ENCODE measurements at regions not wholly inside any gene's neighbourhood (a gene's known extent, or its start where the extent isn't known, plus 50 kb on each side); places are given as distances from the start of the nearest gene placed in this dataset.

- Histone ChIP-seq H2BK5ac (ENCODE audit: low read depth, low read length, poor library complexity, severe bottlenecking) (no peak overlapping the region), H3K79me1 (replicated peaks; ENCODE audit: low read length, poor library complexity, severe bottlenecking) (no peaks in the 10 kb centered on the region), H2BK15ac (ENCODE audit: low read depth, poor library complexity, severe bottlenecking) (no peak overlapping the region), H4K8ac (ENCODE audit: low read length) (no peak overlapping the region), H2AK5ac (ENCODE audit: low read length, severe bottlenecking) (no peak overlapping the region), H3K4me3 (ENCODE audit: insufficient read depth in 1 of 2, low read depth in 1 of 2, low read length in 2 of 2) (no peak overlapping the region), H3K27me3 (ENCODE audit: control insufficient read depth in 1 of 2, insufficient read depth in 1 of 2, low read length in 2 of 2) (peaks cover 0 to 3% of the 10 kb centered on the region in 2 experiments), H3K4me2 (ENCODE audit: low read length, poor library complexity, severe bottlenecking) (no peak overlapping the region), H2AFZ (ENCODE audit: low read depth, low read length) (no peak overlapping the region), H3K9ac (ENCODE audit: low read length) (no peak overlapping the region), H3K4me1 (ENCODE audit: control insufficient read depth, insufficient read depth, low read depth, low read length) (peaks cover 7% of the 10 kb centered on the region), H3K9me3 (ENCODE audit: control insufficient read depth, low read length) (no peaks in the 10 kb centered on the region), H2BK120ac (ENCODE audit: low read depth, low read length) (no peak overlapping the region), H3K18ac (ENCODE audit: low read depth in 1 of 2, low read length in 2 of 2) (no peak overlapping the region), H3K36me3 (ENCODE audit: control insufficient read depth in 1 of 2, insufficient read depth in 2 of 2, low read depth in 1 of 2, low read length in 2 of 2) (no peaks in the 10 kb centered on the region), H3K23ac (ENCODE audit: low read length in 2 of 2) (no peak overlapping the region), H3K27ac (ENCODE audit: low read length, poor library complexity, severe bottlenecking) (no peak overlapping the region), H3K4ac (ENCODE audit: low read depth in 1 of 2, low read length in 2 of 2) (no peak overlapping the region), H2BK12ac (ENCODE audit: low read length in 2 of 2) (no peak overlapping the region), H4K91ac (ENCODE audit: low read length) (no peak overlapping the region), H3K14ac (ENCODE audit: low read length in 2 of 2) (no peak overlapping the region)
- WGBS = no CpG with 5 or more reads among the region's 1 CpG
- no peak for DNase-seq
Observed at GRCh38 chr13:109917422-109917821, 131.0 kb upstream of the IRS2 start.

- no peak overlapping the region for H2AFZ ChIP-seq (ENCODE audit: low read depth, low read length)
- no peak overlapping the region for H3K18ac ChIP-seq (ENCODE audit: low read depth in 1 of 2, low read length in 2 of 2)
- H3K9ac ChIP-seq (ENCODE audit: low read length) = no peak overlapping the region
- no peak overlapping the region for H3K23ac ChIP-seq (ENCODE audit: low read length in 2 of 2)
- no peak overlapping the region for H2BK15ac ChIP-seq (ENCODE audit: low read depth, poor library complexity, severe bottlenecking)
- no peak overlapping the region for H3K4me3 ChIP-seq (ENCODE audit: insufficient read depth in 1 of 2, low read depth in 1 of 2, low read length in 2 of 2)
- WGBS = no CpG with 5 or more reads among the region's 3 CpGs
- peaks cover 6% of the 10 kb centered on the region for H3K4me1 ChIP-seq (ENCODE audit: control insufficient read depth, insufficient read depth, low read depth, low read length)
- no peak overlapping the region for H2BK120ac ChIP-seq (ENCODE audit: low read depth, low read length)
- no peaks in the 10 kb centered on the region for H3K36me3 ChIP-seq (ENCODE audit: control insufficient read depth in 1 of 2, insufficient read depth in 2 of 2, low read depth in 1 of 2, low read length in 2 of 2)
- H3K79me1 ChIP-seq (replicated peaks; ENCODE audit: low read length, poor library complexity, severe bottlenecking) = no peaks in the 10 kb centered on the region
- H4K8ac ChIP-seq (ENCODE audit: low read length) = no peak overlapping the region
- no peak overlapping the region for H2AK5ac ChIP-seq (ENCODE audit: low read length, severe bottlenecking)
- H2BK12ac ChIP-seq (ENCODE audit: low read length in 2 of 2) = no peak overlapping the region
- no peak overlapping the region for H2BK5ac ChIP-seq (ENCODE audit: low read depth, low read length, poor library complexity, severe bottlenecking)
- no peak overlapping the region for H3K4me2 ChIP-seq (ENCODE audit: low read length, poor library complexity, severe bottlenecking)
- no peak overlapping the region for H3K27ac ChIP-seq (ENCODE audit: low read length, poor library complexity, severe bottlenecking)
- no peak overlapping the region for H3K14ac ChIP-seq (ENCODE audit: low read length in 2 of 2)
- H3K9me3 ChIP-seq (ENCODE audit: control insufficient read depth, low read length) = peaks cover 2% of the 10 kb centered on the region
- H3K27me3 ChIP-seq (ENCODE audit: control insufficient read depth in 1 of 2, insufficient read depth in 1 of 2, low read length in 2 of 2) = peaks cover 0 to 3% of the 10 kb centered on the region in 2 experiments
- no peak overlapping the region for H3K4ac ChIP-seq (ENCODE audit: low read depth in 1 of 2, low read length in 2 of 2)
- DNase-seq = no peak
- no peak overlapping the region for H4K91ac ChIP-seq (ENCODE audit: low read length)
Observed at GRCh38 chr13:109913936-109914510, 127.6 kb upstream of the IRS2 start.

- Histone ChIP-seq H3K4me3 (ENCODE audit: insufficient read depth in 1 of 2, low read depth in 1 of 2, low read length in 2 of 2) (no peak overlapping the region), H3K9me3 (ENCODE audit: control insufficient read depth, low read length) (peaks cover 10% of the 10 kb centered on the region), H3K18ac (ENCODE audit: low read depth in 1 of 2, low read length in 2 of 2) (no peak overlapping the region), H2BK12ac (ENCODE audit: low read length in 2 of 2) (no peak overlapping the region), H3K36me3 (ENCODE audit: control insufficient read depth in 1 of 2, insufficient read depth in 2 of 2, low read depth in 1 of 2, low read length in 2 of 2) (no peaks in the 10 kb centered on the region), H2AK5ac (ENCODE audit: low read length, severe bottlenecking) (no peak overlapping the region), H2BK120ac (ENCODE audit: low read depth, low read length) (no peak overlapping the region), H3K4ac (ENCODE audit: low read depth in 1 of 2, low read length in 2 of 2) (no peak overlapping the region), H2BK15ac (ENCODE audit: low read depth, poor library complexity, severe bottlenecking) (no peak overlapping the region), H3K14ac (ENCODE audit: low read length in 2 of 2) (no peak overlapping the region), H2AFZ (ENCODE audit: low read depth, low read length) (no peak overlapping the region), H3K27ac (ENCODE audit: low read length, poor library complexity, severe bottlenecking) (no peak overlapping the region), H3K23ac (ENCODE audit: low read length in 2 of 2) (no peak overlapping the region), H3K27me3 (ENCODE audit: control insufficient read depth in 1 of 2, insufficient read depth in 1 of 2, low read length in 2 of 2) (peaks cover 0 to 3% of the 10 kb centered on the region in 2 experiments), H4K8ac (ENCODE audit: low read length) (no peak overlapping the region), H2BK5ac (ENCODE audit: low read depth, low read length, poor library complexity, severe bottlenecking) (no peak overlapping the region), H3K9ac (ENCODE audit: low read length) (no peak overlapping the region), H3K4me1 (ENCODE audit: control insufficient read depth, insufficient read depth, low read depth, low read length) (peaks cover 4% of the 10 kb centered on the region), H4K91ac (ENCODE audit: low read length) (no peak overlapping the region), H3K4me2 (ENCODE audit: low read length, poor library complexity, severe bottlenecking) (no peak overlapping the region), H3K79me1 (replicated peaks; ENCODE audit: low read length, poor library complexity, severe bottlenecking) (no peaks in the 10 kb centered on the region)
- WGBS = 73% methylated on average over 1 of the region's 1 CpG
- DNase-seq = no peak
Observed at GRCh38 chr13:109913186-109913585, 126.8 kb upstream of the IRS2 start.

GRCh38 chr13:109910194-109910593 lies 123.8 kb upstream of the IRS2 start:
- Histone ChIP-seq H2AFZ (ENCODE audit: low read depth, low read length) (no peak overlapping the region), H3K4me3 (ENCODE audit: insufficient read depth in 1 of 2, low read depth in 1 of 2, low read length in 2 of 2) (no peak overlapping the region)

More at GRCh38 chr13:109910194-109910593, 123.8 kb upstream of the IRS2 start:
- Histone ChIP-seq H4K91ac (ENCODE audit: low read length) (no peak overlapping the region), H2BK15ac (ENCODE audit: low read depth, poor library complexity, severe bottlenecking) (no peak overlapping the region), H3K27me3 (ENCODE audit: control insufficient read depth in 1 of 2, insufficient read depth in 1 of 2, low read length in 2 of 2) (peaks cover 0 to 3% of the 10 kb centered on the region in 2 experiments), H3K9me3 (ENCODE audit: control insufficient read depth, low read length) (peaks cover 11% of the 10 kb centered on the region), H3K4ac (ENCODE audit: low read depth in 1 of 2, low read length in 2 of 2) (no peak overlapping the region), H3K36me3 (ENCODE audit: control insufficient read depth in 1 of 2, insufficient read depth in 2 of 2, low read depth in 1 of 2, low read length in 2 of 2) (no peaks in the 10 kb centered on the region), H2BK12ac (ENCODE audit: low read length in 2 of 2) (no peak overlapping the region), H3K18ac (ENCODE audit: low read depth in 1 of 2, low read length in 2 of 2) (no peak overlapping the region), H3K14ac (ENCODE audit: low read length in 2 of 2) (no peak overlapping the region), H2AK5ac (ENCODE audit: low read length, severe bottlenecking) (no peak overlapping the region), H4K8ac (ENCODE audit: low read length) (no peak overlapping the region), H3K4me1 (ENCODE audit: control insufficient read depth, insufficient read depth, low read depth, low read length) (peaks cover 2% of the 10 kb centered on the region), H3K9ac (ENCODE audit: low read length) (no peak overlapping the region), H3K79me1 (replicated peaks; ENCODE audit: low read length, poor library complexity, severe bottlenecking) (no peaks in the 10 kb centered on the region), H3K27ac (ENCODE audit: low read length, poor library complexity, severe bottlenecking) (no peak overlapping the region), H3K4me2 (ENCODE audit: low read length, poor library complexity, severe bottlenecking) (no peak overlapping the region), H2BK120ac (ENCODE audit: low read depth, low read length) (no peak overlapping the region), H2BK5ac (ENCODE audit: low read depth, low read length, poor library complexity, severe bottlenecking) (no peak overlapping the region), H3K23ac (ENCODE audit: low read length in 2 of 2) (no peak overlapping the region)
- no peak for DNase-seq
- WGBS = 87% methylated on average over 5 of the region's 5 CpGs

Measured in mesenchymal stem cell (in vitro differentiated cells and primary cell).